ENCODE measurements at regions not wholly inside any gene's neighbourhood (a gene's known extent, or its start where the extent isn't known, plus 50 kb on each side); places are given as distances from the start of the nearest gene placed in this dataset.

DNA sequence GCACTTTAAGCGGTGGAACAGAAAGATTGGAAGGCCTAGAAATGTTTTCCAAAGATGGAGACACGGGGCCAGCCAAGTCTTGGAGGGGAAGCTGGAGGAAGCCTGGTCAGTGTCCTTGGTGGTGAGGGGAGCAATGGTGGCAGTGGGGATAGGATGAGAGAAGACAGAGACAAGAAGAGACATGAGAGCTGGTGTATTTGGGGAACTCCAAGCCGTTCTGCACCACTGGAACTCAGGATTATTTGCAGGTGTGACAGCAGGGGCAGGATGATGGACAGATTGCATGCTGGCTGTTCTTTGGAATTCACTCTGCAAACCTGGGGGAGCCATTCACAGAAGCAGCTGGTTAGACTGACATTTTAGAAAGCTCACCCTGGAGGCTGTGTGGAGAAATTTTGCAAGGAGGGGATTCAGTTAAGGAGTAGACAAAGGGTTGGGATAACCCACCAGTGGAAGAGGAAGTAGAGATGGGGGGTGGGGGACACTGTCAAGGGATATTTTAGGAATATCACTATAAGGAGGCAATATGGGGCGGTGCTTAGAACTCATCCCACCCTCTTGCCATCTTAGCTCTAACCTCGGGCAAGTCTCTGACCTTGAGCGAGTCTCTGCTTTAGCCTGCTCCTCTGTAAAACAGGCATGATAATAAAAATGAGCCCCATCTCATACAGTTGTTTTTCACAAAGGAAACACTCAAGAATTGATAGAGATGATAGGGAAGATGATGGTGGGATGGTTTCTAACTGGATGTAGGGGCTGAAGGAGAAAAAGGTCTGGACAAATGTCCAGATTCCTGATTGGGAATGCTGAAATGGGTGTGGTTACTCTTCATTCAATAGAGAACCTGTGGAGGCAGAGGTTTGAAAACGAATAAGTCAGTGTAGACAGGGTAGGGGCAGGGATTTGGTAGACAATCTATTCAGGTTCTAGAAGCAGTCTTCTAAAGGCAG, 175.8 kb downstream of the MYCN start (continued):
- TF ChIP-seq REPIN1 (tag by site-specific recombination; IDR thresholded peaks at IDR 0.05; ENCODE audit: low read depth) = no peak
- TF ChIP-seq ZSCAN30 (tag by site-specific recombination; IDR thresholded peaks at IDR 0.05) = no peak
- TF ChIP-seq ZNF707 (tag by site-specific recombination; IDR thresholded peaks at IDR 0.05) = no peak
- no peak for TF ChIP-seq ZNF391 (tag by site-specific recombination; IDR thresholded peaks at IDR 0.05; ENCODE audit: borderline replicate concordance, low read depth)
- TF ChIP-seq ZNF311 (tag by site-specific recombination; IDR thresholded peaks at IDR 0.05; ENCODE audit: borderline replicate concordance) = no peak
- no peak for TF ChIP-seq ZNF37A (tag by site-specific recombination; IDR thresholded peaks at IDR 0.05)
- TF ChIP-seq ZNF549 (tag by site-specific recombination; IDR thresholded peaks at IDR 0.05) = no peak
- TF ChIP-seq ZNF677 (tag by site-specific recombination; IDR thresholded peaks at IDR 0.05) = no peak

DNA sequence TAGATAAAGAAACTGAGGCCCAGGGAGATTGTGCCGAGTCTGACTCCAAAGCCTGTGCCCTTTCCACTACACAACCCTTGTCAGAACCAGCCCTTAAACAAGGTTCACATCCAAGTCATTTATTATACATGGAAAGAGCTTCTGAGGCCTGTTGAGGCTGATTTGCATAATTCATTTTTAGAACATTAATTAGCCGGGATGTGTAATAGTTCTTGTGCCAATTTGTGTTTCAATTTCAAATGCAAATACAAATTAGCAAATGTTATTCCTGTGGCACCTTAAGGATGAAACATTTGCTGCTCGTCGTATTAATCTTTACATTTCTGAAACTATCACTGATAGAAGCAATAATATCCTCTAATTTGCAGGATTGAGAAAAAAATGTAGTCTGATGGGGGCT, 174.9 kb downstream of the MYCN start:
- no peak for TF ChIP-seq ZNF660 (tag by site-specific recombination; IDR thresholded peaks at IDR 0.05)
- TF ChIP-seq ZBTB21 (tag by site-specific recombination; IDR thresholded peaks at IDR 0.05) = no peak
- no peak for TF ChIP-seq RBAK (tag by site-specific recombination; IDR thresholded peaks at IDR 0.05)
- TF ChIP-seq ZNF2 (tag by site-specific recombination; IDR thresholded peaks at IDR 0.05) = no peak
- TF ChIP-seq ZNF140 (tag by site-specific recombination; IDR thresholded peaks at IDR 0.05) = no peak
- no peak for TF ChIP-seq ZNF639 (tag by site-specific recombination; IDR thresholded peaks at IDR 0.05)
- no peak for TF ChIP-seq SP7 (tag by site-specific recombination; IDR thresholded peaks at IDR 0.05)
- no peak for TF ChIP-seq ZNF221 (tag by site-specific recombination; IDR thresholded peaks at IDR 0.05; ENCODE audit: borderline replicate concordance)
- no peak for TF ChIP-seq OSR2 (tag by site-specific recombination; IDR thresholded peaks at IDR 0.05)
- TF ChIP-seq HOXA7 (CRISPR knock-in tag; IDR thresholded peaks at IDR 0.05; ENCODE audit: borderline replicate concordance) = no peak
- TF ChIP-seq ZNF843 (tag by site-specific recombination; IDR thresholded peaks at IDR 0.05) = no peak
- TF ChIP-seq ZNF501 (tag by site-specific recombination; IDR thresholded peaks at IDR 0.05) = no peak
- TF ChIP-seq ZNF560 (tag by site-specific recombination; IDR thresholded peaks at IDR 0.05; ENCODE audit: borderline replicate concordance) = no peak
- Histone ChIP-seq H3K4me1 (ENCODE audit: control insufficient read depth, insufficient read depth, low read length) (no peaks in the 10 kb centered on the region), H3K36me3 (ENCODE audit: control insufficient read depth in 2 of 2, insufficient read depth in 1 of 2, low read length in 2 of 2) (no peaks in the 10 kb centered on the region), H3K27ac (ENCODE audit: extremely low read depth, low read depth, low read length) (no peak overlapping the region), H3K4me3 (ENCODE audit: low read depth, low read length) (no peak overlapping the region), H3K9me3 (ENCODE audit: control insufficient read depth, insufficient read depth, low read depth, low read length) (no peaks in the 10 kb centered on the region)
- ChIA-PET CTCF (no interaction called here), POLR2A (no interaction called here)

GRCh38 chr2:16114836-16115235, 174.5 kb downstream of the MYCN start:
- H3K4me3 ChIP-seq (ENCODE audit: low read depth, low read length) = no peak overlapping the region
- no peaks in the 10 kb centered on the region for H3K36me3 ChIP-seq (ENCODE audit: control insufficient read depth in 2 of 2, insufficient read depth in 1 of 2, low read length in 2 of 2)
- POLR2A ChIA-PET = no interaction called here
- no peaks in the 10 kb centered on the region for H3K9me3 ChIP-seq (ENCODE audit: control insufficient read depth, insufficient read depth, low read depth, low read length)
- no peak for TF ChIP-seq ZNF791 (tag by site-specific recombination; IDR thresholded peaks at IDR 0.05)
- no peak for TF ChIP-seq MEIS1 (CRISPR knock-in tag; IDR thresholded peaks at IDR 0.05; ENCODE audit: borderline replicate concordance)
- TF ChIP-seq TRIM28 (IDR thresholded peaks at IDR 0.05; ENCODE audit: borderline replicate concordance, low read length) = no peak
- no peak for TF ChIP-seq PRDM2 (tag by site-specific recombination; IDR thresholded peaks at IDR 0.05; ENCODE audit: borderline replicate concordance)
- no peaks in the 10 kb centered on the region for H3K4me1 ChIP-seq (ENCODE audit: control insufficient read depth, insufficient read depth, low read length)
- CTCF ChIA-PET = interaction anchor here (0.6 kb wide), 1 partner anchor 167 kb away, joined by 3 read pairs; no protein-coding TSS in a partner anchor
- no peak overlapping the region for H3K27ac ChIP-seq (ENCODE audit: extremely low read depth, low read depth, low read length)
